Endothelial cell of umbilical vein (primary cell): ENCODE measurements at regions not wholly inside any gene's neighbourhood (a gene's known extent, or its start where the extent isn't known, plus 50 kb on each side); places are given as distances from the start of the nearest gene placed in this dataset.
A peak's percentile ranks its signal among the peaks of the same experiment; 100 is the strongest.
"Not testable (repeated sequence)": the region's sequence is repeated elsewhere in the genome, so short reads cannot be mapped to it uniquely, and the experiment has no call there.

Experiments used
- BruUV-seq: library from RNA; stranded (reverse); fragments of 400-500 nt; replicated peaks from 2 replicates; lab custom pipeline; 2021; lab: Mats Ljungman, UMichigan
- CTCF ChIA-PET: fragments of 300-600, 350-600 bp; sonication (Branson Sonifier 250); formaldehyde crosslinking; loops from one replicate; lab custom pipeline; 2021; ENCODE audit warnings: antibody characterized with exemption, inconsistent platforms; lab: Charles Lee
- POLR2A ChIA-PET: fragments of 300-600, 350-600 bp; sonication (Branson Sonifier 250); formaldehyde crosslinking; loops from one replicate; lab custom pipeline; 2021; ENCODE audit warnings: antibody characterized with exemption, inconsistent platforms; lab: Charles Lee
- DNase-seq: peaks from one replicate; pipeline ENCODE4 v3.0.0-alpha.2; 2011; ENCODE audit warnings: low read depth, low spot score
- FAIRE-seq: peaks from 2 replicates; lab custom pipeline; 2011; peaks lifted over from hg19 to GRCh38; lab: Jason Lieb, UNC
- H2AFZ ChIP-seq: 2 replicates; pipeline ENCODE4 v1.6.0; 2012; ENCODE audit warnings: low read depth, low read length, control low read depth, inconsistent platforms
- H3K27ac ChIP-seq: 2 replicates; pipeline ENCODE4 v1.5.1; 2011; ENCODE audit warnings: low read depth, mild to moderate bottlenecking, control low read depth, low read length, moderate library complexity; ENCODE audit not compliant: insufficient read depth
- H3K27me3 ChIP-seq, 2 experiments: 2 replicates each; pipeline versions ENCODE4 v1.6.0 to v1.6.1; 2011; ENCODE audit warnings: low read length in 2 of 2, mixed read lengths in 1 of 2; ENCODE audit not compliant: control insufficient read depth in 2 of 2, insufficient read depth in 2 of 2
- H3K36me3 ChIP-seq, 2 experiments: 2 replicates in 1 of 2; 3 replicates in 1 of 2; pipeline ENCODE4 v1.5.1; 2011; ENCODE audit warnings: low read length in 2 of 2, mild to moderate bottlenecking in 1 of 2, moderate library complexity in 1 of 2; ENCODE audit not compliant: control insufficient read depth in 2 of 2, insufficient read depth in 2 of 2; ENCODE audit errors: extremely low read depth in 1 of 2
- H3K4me1 ChIP-seq: 3 replicates; pipeline ENCODE4 v1.5.1; 2011; ENCODE audit warnings: mild to moderate bottlenecking, low read length; ENCODE audit not compliant: control insufficient read depth, insufficient read depth; ENCODE audit errors: extremely low read depth
- H3K4me2 ChIP-seq: 2 replicates; pipeline ENCODE4 v1.6.1; 2011; ENCODE audit warnings: low read length, control low read depth, mixed read lengths; ENCODE audit not compliant: insufficient read depth
- H3K4me3 ChIP-seq, 3 experiments: fragments of 200-600 bp in 1 of 3; sonication (generic), shearing (Covaris generic) in 1 of 3; replicated peaks in 1 of 3; 2 replicates each; pipeline ENCODE4 v1.5.1; 2011 to 2016; ENCODE audit warnings: control low read depth in 3 of 3, low read length in 3 of 3, mild to moderate bottlenecking in 2 of 3, inconsistent platforms in 1 of 3, low read depth in 1 of 3, moderate library complexity in 1 of 3; ENCODE audit not compliant: insufficient read depth in 1 of 3
- H3K79me2 ChIP-seq: 2 replicates; pipeline ENCODE4 v1.6.0; 2012; ENCODE audit warnings: low read length, inconsistent platforms; ENCODE audit not compliant: control insufficient read depth, insufficient read depth
- H3K9ac ChIP-seq: replicated peaks from 2 replicates; pipeline ENCODE3; 2011; ENCODE audit warnings: low read length, control low read depth; ENCODE audit not compliant: insufficient read depth; ENCODE audit errors: extremely low read depth
- H3K9me1 ChIP-seq: replicated peaks from 3 replicates; pipeline ENCODE4 v1.6.0; 2011; ENCODE audit warnings: mild to moderate bottlenecking, low read length; ENCODE audit not compliant: control insufficient read depth, insufficient read depth; ENCODE audit errors: extremely low read depth
- H3K9me3 ChIP-seq: replicated peaks from 2 replicates; pipeline ENCODE4 v1.5.1; 2012; ENCODE audit warnings: low read length, inconsistent platforms; ENCODE audit not compliant: control insufficient read depth, insufficient read depth
- H4K20me1 ChIP-seq: replicated peaks from 2 replicates; pipeline ENCODE3; 2011; ENCODE audit warnings: mild to moderate bottlenecking, low read length; ENCODE audit not compliant: control insufficient read depth, insufficient read depth; ENCODE audit errors: extremely low read depth
- dilution Hi-C: fragments of 300-500 bp; cut with MboI; formaldehyde crosslinking; loops from one replicate; pipeline ENCODE4 v1.15.0; 2019; ENCODE audit warnings: low sequenced_read_pairs; ENCODE audit not compliant: extremely low pct_ligation_motif_present
- intact Hi-C: fragments of 100-400 bp; cut with micrococcal nuclease; formaldehyde crosslinking; loops from one replicate; pipeline ENCODE4 v1.10.0; 2022

DNA sequence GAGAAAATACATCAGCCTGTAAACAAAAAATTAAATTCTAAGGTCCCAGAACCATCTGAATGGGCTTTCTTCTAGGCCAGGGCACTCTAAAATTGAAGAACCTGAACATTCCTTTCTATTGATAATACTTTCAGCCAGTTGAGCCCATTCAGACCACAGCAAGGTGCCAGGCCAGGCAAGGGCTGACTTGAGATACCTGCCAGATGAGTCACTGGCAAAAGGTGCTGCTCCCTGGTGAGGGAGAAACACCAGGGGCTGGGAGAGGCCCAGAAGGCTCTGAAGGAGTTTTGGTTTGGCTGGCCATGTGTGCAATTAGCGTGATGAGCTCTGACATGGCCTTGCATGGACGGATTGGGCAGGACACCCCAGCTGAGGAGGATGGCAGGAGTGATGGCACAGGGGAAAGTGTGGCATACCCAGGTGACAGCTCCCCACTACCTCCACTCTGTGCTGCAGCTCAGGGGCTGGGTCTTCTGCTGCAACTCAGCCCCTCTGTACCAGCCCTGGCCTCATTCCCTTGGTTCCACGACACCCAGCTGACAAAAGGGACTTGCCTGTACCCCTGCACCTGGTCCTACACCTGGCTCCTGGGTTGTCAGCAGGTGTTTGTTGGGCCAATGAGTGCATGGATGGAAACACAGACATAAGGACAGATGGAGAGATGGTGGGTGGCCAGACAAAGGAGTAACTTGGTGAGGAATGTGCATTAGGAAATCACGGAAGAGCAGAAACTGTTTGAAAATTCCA, 230.4 kb downstream of the POTEM start:
- FAIRE-seq, result peak; percentile 47
- H3K79me2 ChIP-seq, POLR2A ChIA-PET, H3K9me1 ChIP-seq, H3K4me2 ChIP-seq, H3K9me3 ChIP-seq, H4K20me1 ChIP-seq, H2AFZ ChIP-seq, BruUV-seq, H3K27me3 ChIP-seq, intact Hi-C loops, CTCF ChIA-PET, H3K36me3 ChIP-seq, H3K4me3 ChIP-seq, H3K4me1 ChIP-seq, dilution Hi-C loops, H3K9ac ChIP-seq, DNase-seq, H3K27ac ChIP-seq: not testable (repeated sequence)

DNA sequence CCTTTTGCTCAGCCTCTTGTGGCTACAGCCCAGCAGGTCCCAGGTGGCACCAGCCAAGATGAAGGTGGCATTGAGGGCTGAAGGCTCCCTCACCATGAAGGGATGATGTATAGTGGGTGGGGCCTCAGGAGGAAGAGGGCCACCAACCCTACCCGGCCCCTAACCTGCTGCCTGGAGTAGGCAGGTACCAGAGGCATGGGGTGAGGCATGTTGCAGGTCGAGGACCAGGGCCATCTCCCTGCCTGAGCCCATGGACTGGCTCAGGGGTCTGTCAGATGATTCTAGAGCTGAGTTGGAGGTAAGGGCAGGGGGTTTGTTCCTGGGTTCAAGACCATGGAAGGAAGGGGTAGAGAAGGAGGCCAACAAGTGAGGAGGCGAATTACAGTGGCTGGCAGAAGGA, 231.1 kb downstream of the POTEM start:
- H3K4me1 ChIP-seq, H3K36me3 ChIP-seq, H3K9ac ChIP-seq, dilution Hi-C loops, H2AFZ ChIP-seq, CTCF ChIA-PET, H3K4me2 ChIP-seq, H3K9me1 ChIP-seq, BruUV-seq, FAIRE-seq, POLR2A ChIA-PET, H3K27ac ChIP-seq, H3K9me3 ChIP-seq, H3K27me3 ChIP-seq, H3K79me2 ChIP-seq, intact Hi-C loops, H3K4me3 ChIP-seq, H4K20me1 ChIP-seq, DNase-seq: not testable (repeated sequence)

DNA sequence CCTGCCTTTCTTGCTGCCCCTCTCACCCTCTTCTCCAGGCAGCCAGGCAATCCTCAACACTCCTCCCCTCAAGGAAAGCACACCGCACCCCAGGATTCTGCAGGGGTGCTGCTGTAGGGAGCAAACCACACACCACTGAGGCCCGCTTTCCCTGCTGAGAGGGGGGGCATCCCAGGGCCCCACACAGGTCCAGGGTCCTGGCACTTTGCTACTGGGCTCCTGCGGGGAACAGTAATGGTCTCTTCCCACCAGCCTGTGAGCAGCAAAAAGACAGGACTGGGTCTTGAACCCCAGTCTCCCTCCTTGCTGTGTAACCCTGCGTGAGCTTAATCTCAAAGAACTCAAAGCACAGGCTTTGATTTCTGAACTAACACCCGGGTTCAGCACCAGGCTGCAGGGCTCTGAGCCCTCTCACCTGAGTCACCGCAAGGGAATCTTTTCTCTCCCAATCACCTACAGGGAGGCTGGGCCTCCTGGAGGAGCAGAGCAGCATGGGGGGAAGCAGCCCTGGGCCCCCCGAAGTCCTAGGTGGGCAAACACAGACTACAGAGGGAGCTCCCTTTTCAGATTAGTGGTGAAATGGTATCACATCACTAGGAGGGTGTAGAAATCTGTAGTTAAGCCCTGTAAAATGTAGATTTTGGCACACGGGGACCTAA, 232.6 kb downstream of the POTEG start:
- H3K4me3 ChIP-seq, DNase-seq, dilution Hi-C loops, H4K20me1 ChIP-seq, H3K9me1 ChIP-seq, H3K36me3 ChIP-seq, H3K9ac ChIP-seq, CTCF ChIA-PET, H3K4me1 ChIP-seq, H3K9me3 ChIP-seq, H2AFZ ChIP-seq, H3K79me2 ChIP-seq, H3K27ac ChIP-seq, H3K4me2 ChIP-seq, FAIRE-seq, intact Hi-C loops, POLR2A ChIA-PET, BruUV-seq, H3K27me3 ChIP-seq: not testable (repeated sequence)

DNA sequence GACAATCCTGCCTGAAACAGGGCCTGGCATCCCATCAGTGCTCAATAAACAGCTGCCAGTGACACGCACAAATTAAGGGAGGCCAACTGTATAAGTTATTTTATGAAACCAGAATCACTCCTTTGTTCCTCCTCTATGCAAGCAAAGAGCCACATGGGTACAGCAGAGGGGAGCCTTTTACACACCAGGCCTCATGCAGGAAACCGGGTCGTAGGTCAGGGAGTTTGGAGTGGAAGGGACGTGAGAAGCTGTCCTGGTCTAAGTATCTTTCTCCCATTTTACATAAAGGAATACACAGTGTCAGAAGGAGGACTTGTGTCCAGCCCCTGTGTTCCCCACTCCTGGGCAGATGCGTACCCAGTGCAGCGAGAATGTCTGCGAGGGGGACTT, 232.1 kb downstream of the POTEG start:
- H3K9ac ChIP-seq, H3K27ac ChIP-seq, H3K9me3 ChIP-seq, H3K4me3 ChIP-seq, BruUV-seq, intact Hi-C loops, H4K20me1 ChIP-seq, dilution Hi-C loops, H3K4me2 ChIP-seq, DNase-seq, H2AFZ ChIP-seq, POLR2A ChIA-PET, H3K4me1 ChIP-seq, FAIRE-seq, H3K9me1 ChIP-seq, H3K27me3 ChIP-seq, CTCF ChIA-PET, H3K79me2 ChIP-seq, H3K36me3 ChIP-seq: not testable (repeated sequence)
